GM12875 (cell line): ENCODE measurements at regions not wholly inside any gene's neighbourhood (a gene's known extent, or its start where the extent isn't known, plus 50 kb on each side); places are given as distances from the start of the nearest gene placed in this dataset.
"Not testable (repeated sequence)": the region's sequence is repeated elsewhere in the genome, so short reads cannot be mapped to it uniquely, and the experiment has no call there.

Experiments used
- H3K4me3 ChIP-seq: one replicate; pipeline ENCODE4 v1.5.1; 2011; ENCODE audit warnings: low read depth, low read length, control low read depth
- TF ChIP-seq, protein P1 (sequence below): IDR thresholded peaks from 2 replicates; pipeline ENCODE4 v1.5.1; 2011; ENCODE audit warnings: low read depth, mild to moderate bottlenecking, control low read depth, inconsistent platforms, low read length, moderate library complexity, borderline replicate concordance; ENCODE audit not compliant: insufficient read depth

GRCh38 chr9:24672336-24672735, 126.6 kb upstream of the IZUMO3 start:
- TF ChIP-seq, protein P1, sequence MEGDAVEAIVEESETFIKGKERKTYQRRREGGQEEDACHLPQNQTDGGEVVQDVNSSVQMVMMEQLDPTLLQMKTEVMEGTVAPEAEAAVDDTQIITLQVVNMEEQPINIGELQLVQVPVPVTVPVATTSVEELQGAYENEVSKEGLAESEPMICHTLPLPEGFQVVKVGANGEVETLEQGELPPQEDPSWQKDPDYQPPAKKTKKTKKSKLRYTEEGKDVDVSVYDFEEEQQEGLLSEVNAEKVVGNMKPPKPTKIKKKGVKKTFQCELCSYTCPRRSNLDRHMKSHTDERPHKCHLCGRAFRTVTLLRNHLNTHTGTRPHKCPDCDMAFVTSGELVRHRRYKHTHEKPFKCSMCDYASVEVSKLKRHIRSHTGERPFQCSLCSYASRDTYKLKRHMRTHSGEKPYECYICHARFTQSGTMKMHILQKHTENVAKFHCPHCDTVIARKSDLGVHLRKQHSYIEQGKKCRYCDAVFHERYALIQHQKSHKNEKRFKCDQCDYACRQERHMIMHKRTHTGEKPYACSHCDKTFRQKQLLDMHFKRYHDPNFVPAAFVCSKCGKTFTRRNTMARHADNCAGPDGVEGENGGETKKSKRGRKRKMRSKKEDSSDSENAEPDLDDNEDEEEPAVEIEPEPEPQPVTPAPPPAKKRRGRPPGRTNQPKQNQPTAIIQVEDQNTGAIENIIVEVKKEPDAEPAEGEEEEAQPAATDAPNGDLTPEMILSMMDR, result no peak
- no peak overlapping the region for H3K4me3 ChIP-seq

DNA sequence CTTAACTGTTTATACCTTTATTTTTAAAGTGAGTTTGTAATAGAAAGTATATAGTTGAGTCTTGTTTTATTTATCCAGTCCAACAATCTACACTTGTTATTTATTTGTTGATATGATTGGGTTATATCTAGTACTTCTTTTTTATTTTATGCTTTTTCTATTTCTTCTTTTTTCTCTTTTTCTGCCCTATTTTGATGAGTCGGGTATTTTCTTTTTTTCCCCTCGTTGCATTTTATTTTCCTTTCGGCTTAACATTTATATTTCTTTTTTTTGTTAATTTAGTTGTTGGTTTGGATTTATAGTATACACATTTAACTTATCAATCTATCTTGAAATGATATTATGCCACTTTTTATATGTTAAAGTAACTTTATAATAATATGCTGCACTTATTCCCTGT, 111.7 kb upstream of the IZUMO3 start:
- H3K4me3 ChIP-seq, result no peak overlapping the region
- TF ChIP-seq, protein P1, result no peak

DNA sequence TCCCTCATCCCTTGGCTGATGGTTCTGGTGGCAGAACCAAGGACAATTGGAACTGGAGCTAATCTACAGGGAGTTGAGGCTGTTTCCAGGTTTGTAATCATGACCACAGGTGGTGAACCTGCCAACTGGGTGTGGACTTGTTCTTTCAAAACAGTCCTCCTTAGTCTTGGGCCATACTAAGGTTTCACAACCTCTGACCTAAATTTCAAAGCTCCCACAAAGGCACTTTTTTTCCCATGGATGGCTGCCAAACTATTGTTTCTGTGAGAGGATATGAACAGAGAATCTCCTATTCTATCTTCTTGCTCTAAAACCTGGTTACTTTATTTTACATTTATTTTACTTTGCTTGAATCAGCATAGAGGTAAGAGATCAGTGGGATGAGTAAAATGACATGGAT, 106.5 kb upstream of the IZUMO3 start:
- no peak overlapping the region for H3K4me3 ChIP-seq
- TF ChIP-seq, protein P1, result no peak

DNA sequence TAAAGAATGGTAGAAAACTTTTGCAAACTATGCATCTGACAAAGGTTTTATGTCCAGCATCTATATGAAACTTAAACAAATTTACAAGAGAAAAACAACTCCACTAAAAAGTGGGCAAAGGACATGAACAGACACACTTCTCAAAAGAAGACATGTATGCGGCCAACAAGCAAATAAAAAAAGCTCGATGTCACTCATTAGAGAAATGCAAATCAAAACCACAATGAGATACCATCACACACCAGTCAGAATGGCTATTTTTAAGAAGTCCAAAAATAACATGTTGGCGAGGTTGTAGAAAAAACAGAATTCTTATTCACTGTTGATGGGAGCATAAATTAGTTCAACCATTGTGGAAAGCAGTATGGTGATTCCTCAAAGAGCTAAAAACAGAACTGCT, 83.1 kb upstream of the IZUMO3 start:
- not testable (repeated sequence) for H3K4me3 ChIP-seq

GRCh38 chr9:24625097-24625496, 79.4 kb upstream of the IZUMO3 start:
- TF ChIP-seq, protein P1, result no peak
- H3K4me3 ChIP-seq, result no peak overlapping the region

- H3K4me3 ChIP-seq, result no peak overlapping the region
- TF ChIP-seq, protein P1, result no peak
Measured at GRCh38 chr9:24624481-24624880, 78.8 kb upstream of the IZUMO3 start.

- no peak overlapping the region for H3K4me3 ChIP-seq
- TF ChIP-seq, protein P1, result no peak
Measured at GRCh38 chr9:24620741-24621140, 75.0 kb upstream of the IZUMO3 start.

DNA sequence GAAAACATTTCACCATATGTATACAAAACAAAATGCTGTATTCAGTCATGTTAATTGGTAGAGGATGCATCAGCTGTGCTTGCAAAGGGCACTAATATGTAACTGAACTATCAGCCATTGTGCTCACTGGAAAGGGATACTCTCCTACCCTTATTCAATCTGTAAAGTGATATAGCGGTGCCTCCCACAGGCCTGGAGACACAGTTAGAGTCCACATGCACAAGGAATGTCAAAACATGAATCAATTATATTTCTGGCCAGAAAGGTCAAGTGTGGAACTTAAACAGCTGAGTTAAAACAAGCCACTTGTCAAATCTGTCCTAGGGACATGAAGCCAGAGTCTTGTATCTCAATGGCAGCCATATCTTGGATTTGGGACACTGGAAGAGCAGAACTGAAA, 71.2 kb upstream of the IZUMO3 start:
- H3K4me3 ChIP-seq, result no peak overlapping the region
- TF ChIP-seq, protein P1, result no peak
